Caco-2 (cell line): ENCODE measurements at regions not wholly inside any gene's neighbourhood (a gene's known extent, or its start where the extent isn't known, plus 50 kb on each side); places are given as distances from the start of the nearest gene placed in this dataset.

ENCODE experiments used
- BruUV-seq: library from RNA; stranded (reverse); fragments of 400-500 nt; replicated peaks from 2 replicates; lab custom pipeline; 2021; lab: Mats Ljungman, UMichigan
- CTCF ChIA-PET: fragments of 300-600 bp; sonication (Branson Sonifier 250); formaldehyde crosslinking; loops from one replicate; lab custom pipeline; 2022; ENCODE audit warnings: antibody characterized with exemption; lab: Charles Lee
- POLR2A ChIA-PET: fragments of 300-600 bp; sonication (Branson Sonifier 250); formaldehyde crosslinking; loops from one replicate; lab custom pipeline; 2022; ENCODE audit warnings: antibody characterized with exemption; lab: Charles Lee
- DNase-seq, 2 experiments: peaks; one replicate each; pipeline versions ENCODE4 v3.0.0 to v3.0.0-alpha.2; 2020 to 2022
- H3K27me3 ChIP-seq: replicated peaks from 2 replicates; pipeline ENCODE4 v1.6.0; 2011; ENCODE audit warnings: low read length; ENCODE audit not compliant: control insufficient read depth, insufficient read depth
- H3K36me3 ChIP-seq: 2 replicates; pipeline ENCODE4 v1.5.1; 2011; ENCODE audit warnings: low read length; ENCODE audit not compliant: control insufficient read depth, insufficient read depth
- H3K4me1 ChIP-seq: fragments of 250-450 bp; sonication (Bioruptor Pico); 2 replicates; pipeline ENCODE4 v1.5.1; 2020; ENCODE audit warnings: mild to moderate bottlenecking
- H3K4me3 ChIP-seq: 2 replicates; pipeline ENCODE4 v1.5.1; 2011; ENCODE audit warnings: low read depth, mild to moderate bottlenecking, control low read depth, low read length
- H3K9me3 ChIP-seq: fragments of 250-450 bp; sonication (Bioruptor Pico); 2 replicates; pipeline ENCODE4 v1.5.1; 2020; ENCODE audit warnings: mild to moderate bottlenecking, moderate library complexity
- H3K27ac Mint-ChIP-seq: one replicate; pipeline ENCODE4 v1.8.0; 2022; ENCODE audit warnings: mixed read lengths; ENCODE audit not compliant: unreplicated experiment
- H3K27me3 Mint-ChIP-seq: one replicate; pipeline ENCODE4 v1.8.0; 2022; ENCODE audit warnings: mixed read lengths; ENCODE audit not compliant: insufficient read depth, unreplicated experiment
- H3K36me3 Mint-ChIP-seq: one replicate; pipeline ENCODE4 v1.8.0; 2022; ENCODE audit warnings: mild to moderate bottlenecking, mixed read lengths; ENCODE audit not compliant: insufficient read depth, unreplicated experiment
- H3K4me1 Mint-ChIP-seq: one replicate; pipeline ENCODE4 v1.8.0; 2022; ENCODE audit warnings: low read depth, mixed read lengths; ENCODE audit not compliant: unreplicated experiment
- H3K4me3 Mint-ChIP-seq: one replicate; pipeline ENCODE4 v1.8.0; 2022; ENCODE audit warnings: mild to moderate bottlenecking, moderate library complexity, mixed read lengths; ENCODE audit not compliant: unreplicated experiment
- H3K9me3 Mint-ChIP-seq: one replicate; pipeline ENCODE4 v1.8.0; 2022; ENCODE audit warnings: mixed read lengths; ENCODE audit not compliant: unreplicated experiment
- CTCF ChIP-seq, 2 experiments: fragments of 200-600 bp in 1 of 2; IDR thresholded peaks; 1 replicate in 1 of 2; 2 replicates in 1 of 2; pipeline versions ENCODE4 v1.5.1 to v1.8.0; 2011 to 2022; ENCODE audit warnings: antibody characterized with exemption in 1 of 2, control low read depth in 1 of 2, inconsistent platforms in 1 of 2, low read depth in 1 of 2, low read length in 1 of 2, mild to moderate bottlenecking in 1 of 2, moderate library complexity in 1 of 2; ENCODE audit not compliant: insufficient read depth in 1 of 2, severe bottlenecking in 1 of 2, unreplicated experiment in 1 of 2
- intact Hi-C: fragments of 100-400 bp; cut with micrococcal nuclease; formaldehyde crosslinking; loops from one replicate; pipeline ENCODE4 v1.10.0; 2022; ENCODE audit not compliant: unreplicated experiment

- Histone ChIP-seq H3K4me1 (no peaks in the 10 kb centered on the region), H3K9me3 (no peaks in the 10 kb centered on the region), H3K27me3 (no peaks in the 10 kb centered on the region), H3K4me3 (no peak overlapping the region), H3K36me3 (no peaks in the 10 kb centered on the region)
- no peak for DNase-seq
- ChIA-PET CTCF (no interaction called here), POLR2A (no interaction called here)
- intact Hi-C loops: no loop called here
- Mint-ChIP-seq H3K4me1 (no peaks in the 10 kb centered on the region), H3K27ac (no peak overlapping the region), H3K9me3 (no peaks in the 10 kb centered on the region), H3K36me3 (no peaks in the 10 kb centered on the region), H3K4me3 (no peak overlapping the region), H3K27me3 (no peaks in the 10 kb centered on the region)
- BruUV-seq: no TSS peak
- TF ChIP-seq CTCF (IDR thresholded peaks at IDR 0.05; ENCODE audit: insufficient read depth in 1 of 2, low read depth in 1 of 2, low read length in 1 of 2, severe bottlenecking in 1 of 2, unreplicated experiment in 1 of 2): no peak
Measured at GRCh38 chr3:175895731-175896130, 1036.6 kb downstream of the NAALADL2 start.

GRCh38 chr3:175893566-175893965, 1034.4 kb downstream of the NAALADL2 start:
- Histone ChIP-seq H3K36me3 (no peaks in the 10 kb centered on the region), H3K9me3 (no peaks in the 10 kb centered on the region), H3K4me3 (no peak overlapping the region), H3K4me1 (no peaks in the 10 kb centered on the region), H3K27me3 (no peaks in the 10 kb centered on the region)
- Mint-ChIP-seq H3K4me3 (no peak overlapping the region), H3K9me3 (no peaks in the 10 kb centered on the region), H3K36me3 (no peaks in the 10 kb centered on the region), H3K4me1 (no peaks in the 10 kb centered on the region), H3K27me3 (no peaks in the 10 kb centered on the region), H3K27ac (no peak overlapping the region)
- no peak for DNase-seq
- BruUV-seq: no TSS peak
- POLR2A ChIA-PET: no interaction called here
- CTCF ChIA-PET: no interaction called here
- intact Hi-C loops: no loop called here
- no peak for TF ChIP-seq CTCF (IDR thresholded peaks at IDR 0.05; ENCODE audit: insufficient read depth in 1 of 2, low read depth in 1 of 2, low read length in 1 of 2, severe bottlenecking in 1 of 2, unreplicated experiment in 1 of 2)

- Mint-ChIP-seq H3K4me1 (no peaks in the 10 kb centered on the region), H3K36me3 (no peaks in the 10 kb centered on the region), H3K9me3 (no peaks in the 10 kb centered on the region), H3K27me3 (no peaks in the 10 kb centered on the region), H3K27ac (no peak overlapping the region), H3K4me3 (no peak overlapping the region)
- Histone ChIP-seq H3K4me3 (no peak overlapping the region), H3K27me3 (no peaks in the 10 kb centered on the region), H3K36me3 (no peaks in the 10 kb centered on the region), H3K9me3 (no peaks in the 10 kb centered on the region), H3K4me1 (no peaks in the 10 kb centered on the region)
- no peak for DNase-seq
- BruUV-seq: no TSS peak
- no peak for TF ChIP-seq CTCF (IDR thresholded peaks at IDR 0.05; ENCODE audit: insufficient read depth in 1 of 2, low read depth in 1 of 2, low read length in 1 of 2, severe bottlenecking in 1 of 2, unreplicated experiment in 1 of 2)
- ChIA-PET POLR2A (no interaction called here), CTCF (no interaction called here)
- intact Hi-C loops: no loop called here
Measured at GRCh38 chr3:175890066-175890465, 1030.9 kb downstream of the NAALADL2 start.
